H1 (cell line): ENCODE measurements at regions not wholly inside any gene's neighbourhood (a gene's known extent, or its start where the extent isn't known, plus 50 kb on each side); places are given as distances from the start of the nearest gene placed in this dataset.

ENCODE experiments used
- CTCF ChIA-PET: fragments of 300-600 bp; sonication (Branson Sonifier 250); formaldehyde crosslinking; loops from one replicate; lab custom pipeline; 2021; ENCODE audit not compliant: partially characterized antibody; lab: Charles Lee
- POLR2A ChIA-PET: fragments of 300-600 bp; sonication (Branson Sonifier 250); formaldehyde crosslinking; loops from one replicate; lab custom pipeline; 2021; ENCODE audit warnings: inconsistent platforms; ENCODE audit not compliant: partially characterized antibody; lab: Charles Lee
- DNase-seq, 2 experiments: peaks; one replicate each; pipeline versions ENCODE4 v3.0.0 to v3.0.0-alpha.2; 2010 to 2022; ENCODE audit warnings: low spot score in 2 of 2, low read depth in 1 of 2, mixed read lengths in 1 of 2
- FAIRE-seq: peaks from 2 replicates; lab custom pipeline; 2011; peaks lifted over from hg19 to GRCh38; lab: Jason Lieb, UNC
- H2AFZ ChIP-seq: 2 replicates; pipeline ENCODE4 v1.8.1; 2012; ENCODE audit warnings: low read length, inconsistent platforms
- H2AK5ac ChIP-seq: 2 replicates; pipeline ENCODE4 v1.6.1; 2013; ENCODE audit warnings: low read depth, low read length
- H2BK120ac ChIP-seq: replicated peaks from 2 replicates; pipeline ENCODE3; 2013; ENCODE audit warnings: low read depth, low read length, inconsistent platforms
- H2BK12ac ChIP-seq: 2 replicates; pipeline ENCODE4 v1.6.1; 2013; ENCODE audit warnings: low read depth, low read length
- H2BK15ac ChIP-seq: 2 replicates; pipeline ENCODE4 v1.6.1; 2013; ENCODE audit warnings: low read length
- H2BK20ac ChIP-seq: 2 replicates; pipeline ENCODE4 v1.6.1; 2013; ENCODE audit warnings: low read length
- H2BK5ac ChIP-seq: 2 replicates; pipeline ENCODE4 v1.6.1; 2013; ENCODE audit warnings: low read depth, low read length
- H3K14ac ChIP-seq: 2 replicates; pipeline ENCODE4 v1.6.1; 2013; ENCODE audit warnings: inconsistent platforms; ENCODE audit not compliant: insufficient read length
- H3K18ac ChIP-seq: 2 replicates; pipeline ENCODE4 v1.6.1; 2013; ENCODE audit warnings: low read length; ENCODE audit errors: extremely low read depth
- H3K23ac ChIP-seq: 2 replicates; pipeline ENCODE4 v1.6.1; 2013; ENCODE audit warnings: inconsistent platforms; ENCODE audit not compliant: insufficient read length
- H3K23me2 ChIP-seq: 2 replicates; pipeline ENCODE4 v1.6.1; 2013; ENCODE audit warnings: low read depth, low read length
- H3K27ac ChIP-seq: 2 replicates; pipeline ENCODE4 v1.6.1; 2011; ENCODE audit warnings: low read depth, low read length, inconsistent platforms
- H3K27me3 ChIP-seq, 4 experiments: replicated peaks in 1 of 4; 1 replicate in 1 of 4; 2 replicates in 3 of 4; pipeline versions ENCODE4 v1.6.1 to v1.8.1; 2011 to 2013; ENCODE audit warnings: low read length in 3 of 4, mild to moderate bottlenecking in 3 of 4, inconsistent platforms in 2 of 4, mixed read lengths in 2 of 4, moderate library complexity in 1 of 4; ENCODE audit not compliant: control insufficient read depth in 3 of 4, insufficient read depth in 3 of 4; ENCODE audit errors: extremely low read depth in 1 of 4
- H3K36me3 ChIP-seq, 4 experiments: 2 replicates each; pipeline versions ENCODE4 v1.6.1 to v1.8.1; 2011 to 2013; ENCODE audit warnings: mild to moderate bottlenecking in 4 of 4, low read length in 3 of 4, moderate library complexity in 2 of 4, control low read depth in 1 of 4, inconsistent platforms in 1 of 4; ENCODE audit not compliant: insufficient read depth in 4 of 4, control insufficient read depth in 2 of 4
- H3K4ac ChIP-seq: replicated peaks from 2 replicates; pipeline ENCODE3; 2013; ENCODE audit warnings: low read length, low read depth, mixed read lengths, inconsistent platforms; ENCODE audit not compliant: insufficient read length
- H3K4me1 ChIP-seq, 4 experiments: replicated peaks in 1 of 4; 1 replicate in 1 of 4; 2 replicates in 3 of 4; pipeline versions ENCODE4 v1.6.1 to v1.8.1; 2011 to 2013; ENCODE audit warnings: low read length in 3 of 4, inconsistent platforms in 2 of 4, mixed read lengths in 1 of 4; ENCODE audit not compliant: insufficient read depth in 4 of 4, control insufficient read depth in 3 of 4
- H3K4me2 ChIP-seq, 2 experiments: 2 replicates each; pipeline versions ENCODE4 v1.6.1 to v1.8.1; 2011 to 2013; ENCODE audit warnings: low read depth in 2 of 2, low read length in 2 of 2, control low read depth in 1 of 2, inconsistent platforms in 1 of 2, mild to moderate bottlenecking in 1 of 2; ENCODE audit not compliant: insufficient read depth in 1 of 2
- H3K4me3 ChIP-seq, 4 experiments: fragments of 200-600, 300-600 bp in 1 of 4; sonication (generic), shearing (Covaris generic), sonication (Bioruptor Twin) in 1 of 4; 2 replicates each; pipeline versions ENCODE4 v1.5.1 to v1.8.1; 2011 to 2016; ENCODE audit warnings: low read length in 4 of 4, low read depth in 3 of 4, control low read depth in 2 of 4, inconsistent platforms in 2 of 4, mild to moderate bottlenecking in 2 of 4, mixed read lengths in 1 of 4, moderate library complexity in 1 of 4; ENCODE audit not compliant: insufficient read depth in 2 of 4; ENCODE audit errors: extremely low read depth in 1 of 4
- H3K56ac ChIP-seq: replicated peaks from 2 replicates; pipeline ENCODE3; 2013; ENCODE audit warnings: low read depth, mild to moderate bottlenecking, mixed read lengths, low read length, inconsistent platforms; ENCODE audit not compliant: insufficient read length
- H3K79me1 ChIP-seq: 2 replicates; pipeline ENCODE4 v1.6.1; 2013; ENCODE audit warnings: low read depth, low read length, control low read depth
- H3K79me2 ChIP-seq, 2 experiments: 2 replicates each; pipeline versions ENCODE4 v1.6.1 to v1.8.1; 2012 to 2013; ENCODE audit warnings: low read length in 2 of 2, mild to moderate bottlenecking in 2 of 2, inconsistent platforms in 1 of 2; ENCODE audit not compliant: insufficient read depth in 2 of 2, control insufficient read depth in 1 of 2
- H3K9ac ChIP-seq, 4 experiments: replicated peaks in 1 of 4; 1 replicate in 1 of 4; 2 replicates in 3 of 4; pipeline versions ENCODE4 v1.6.1 to v1.8.1; 2011 to 2013; ENCODE audit warnings: low read depth in 3 of 4, low read length in 3 of 4, control low read depth in 2 of 4, mild to moderate bottlenecking in 2 of 4, moderate library complexity in 2 of 4, inconsistent platforms in 1 of 4; ENCODE audit errors: extremely low read depth in 1 of 4
- H3K9me3 ChIP-seq, 2 experiments: 2 replicates each; pipeline versions ENCODE4 v1.6.1 to v1.8.1; 2012 to 2013; ENCODE audit warnings: mild to moderate bottlenecking in 2 of 2, moderate library complexity in 2 of 2, control low read depth in 1 of 2, inconsistent platforms in 1 of 2, low read depth in 1 of 2, low read length in 1 of 2, mixed read lengths in 1 of 2; ENCODE audit not compliant: insufficient read depth in 2 of 2
- H4K20me1 ChIP-seq, 2 experiments: replicated peaks in 1 of 2; 2 replicates each; pipeline versions ENCODE3 to v1.8.1; 2011 to 2013; ENCODE audit warnings: inconsistent platforms in 2 of 2, low read length in 2 of 2, mild to moderate bottlenecking in 1 of 2; ENCODE audit not compliant: insufficient read depth in 2 of 2, control insufficient read depth in 1 of 2
- H4K5ac ChIP-seq: 2 replicates; pipeline ENCODE4 v1.6.1; 2013; ENCODE audit warnings: low read length, low read depth, mixed read lengths, inconsistent platforms; ENCODE audit not compliant: insufficient read length
- H4K8ac ChIP-seq: 2 replicates; pipeline ENCODE4 v1.8.0; 2013; ENCODE audit warnings: mild to moderate bottlenecking, moderate library complexity, low read length, inconsistent platforms; ENCODE audit not compliant: insufficient read depth; ENCODE audit errors: extremely low read depth
- H4K91ac ChIP-seq: replicated peaks from 2 replicates; pipeline ENCODE3; 2013; ENCODE audit warnings: low read length, mixed read lengths, inconsistent platforms; ENCODE audit not compliant: insufficient read length
- CBX5 ChIP-seq: fragments of 300-800, 300-1000 bp; sonication (generic); IDR thresholded peaks from 2 replicates; pipeline ENCODE4 v1.7.1; 2016; ENCODE audit warnings: antibody characterized with exemption, low read length, low read depth
- CHD1 ChIP-seq: IDR thresholded peaks from 2 replicates; pipeline ENCODE4 v1.6.1; 2012; ENCODE audit warnings: low read depth, low read length, improper control_type of control experiment
- CHD2 ChIP-seq: IDR thresholded peaks from 2 replicates; pipeline ENCODE4 v1.6.1; 2012; ENCODE audit warnings: low read length, improper control_type of control experiment
- CREB1 ChIP-seq: IDR thresholded peaks from 2 replicates; pipeline ENCODE4 v1.6.1; 2012; ENCODE audit warnings: inconsistent platforms
- EGR1 ChIP-seq: IDR thresholded peaks from 2 replicates; pipeline ENCODE4 v1.6.1; 2011; ENCODE audit warnings: low read depth, low read length, borderline replicate concordance
- GTF2F1 ChIP-seq: IDR thresholded peaks from 2 replicates; pipeline ENCODE4 v1.6.1; 2012; ENCODE audit warnings: low read depth, low read length, improper control_type of control experiment, borderline replicate concordance
- POU5F1 ChIP-seq: IDR thresholded peaks from 2 replicates; pipeline ENCODE4 v1.6.1; 2011; ENCODE audit warnings: low read depth, mild to moderate bottlenecking, low read length, moderate library complexity
- RBBP5 ChIP-seq: IDR thresholded peaks from 2 replicates; pipeline ENCODE4 v1.7.1; 2012; ENCODE audit warnings: low read depth, mild to moderate bottlenecking, inconsistent platforms, low read length, moderate library complexity, borderline replicate concordance
- RXRA ChIP-seq: IDR thresholded peaks from 2 replicates; pipeline ENCODE4 v1.6.1; 2011; ENCODE audit warnings: low read depth, mild to moderate bottlenecking, low read length, moderate library complexity; ENCODE audit not compliant: insufficient read depth
- SAP30 ChIP-seq: fragments of 300-600 bp; sonication (generic); IDR thresholded peaks from 2 replicates; pipeline ENCODE4 v1.7.1; 2012; ENCODE audit warnings: low read length, moderate library complexity, mild to moderate bottlenecking, inconsistent platforms; ENCODE audit not compliant: insufficient read depth, insufficient replicate concordance
- SIRT6 ChIP-seq: IDR thresholded peaks from one replicate; pipeline ENCODE4 v1.7.1; 2012; ENCODE audit warnings: low read length, inconsistent platforms
- TBP ChIP-seq: IDR thresholded peaks from 2 replicates; pipeline ENCODE4 v1.6.1; 2011; ENCODE audit warnings: low read depth, low read length, improper control_type of control experiment
- ZNF274 ChIP-seq: IDR thresholded peaks from 2 replicates; pipeline ENCODE4 v1.7.0; 2012; ENCODE audit warnings: low read length, borderline replicate concordance; ENCODE audit errors: extremely low read depth
- WGBS, 2 experiments: shearing (Covaris generic) in 1 of 2; methylation state at CpG; one replicate each; pipeline versions ENCODE4 v1.1.6 to v1.1.7; 2013 to 2015; ENCODE audit warnings: low lambda C conversion rate in 2 of 2, mixed read lengths in 2 of 2, inconsistent platforms in 1 of 2, low coverage in 1 of 2, missing lambda C conversion rate in 1 of 2; ENCODE audit not compliant: insufficient replicate concordance in 2 of 2, insufficient coverage in 1 of 2, insufficient read length in 1 of 2; ENCODE audit errors: extremely low coverage in 1 of 2, missing lambda C conversion rate in 1 of 2; 5-methylcytosine and 5-hydroxymethylcytosine counted together
- TF ChIP-seq, protein P1 (sequence below): IDR thresholded peaks from 2 replicates; pipeline ENCODE4 v1.6.1; 2012; ENCODE audit warnings: inconsistent platforms
- TF ChIP-seq, protein P2 (sequence below): IDR thresholded peaks from 2 replicates; pipeline ENCODE4 v1.6.1; 2012; ENCODE audit warnings: inconsistent platforms

DNA sequence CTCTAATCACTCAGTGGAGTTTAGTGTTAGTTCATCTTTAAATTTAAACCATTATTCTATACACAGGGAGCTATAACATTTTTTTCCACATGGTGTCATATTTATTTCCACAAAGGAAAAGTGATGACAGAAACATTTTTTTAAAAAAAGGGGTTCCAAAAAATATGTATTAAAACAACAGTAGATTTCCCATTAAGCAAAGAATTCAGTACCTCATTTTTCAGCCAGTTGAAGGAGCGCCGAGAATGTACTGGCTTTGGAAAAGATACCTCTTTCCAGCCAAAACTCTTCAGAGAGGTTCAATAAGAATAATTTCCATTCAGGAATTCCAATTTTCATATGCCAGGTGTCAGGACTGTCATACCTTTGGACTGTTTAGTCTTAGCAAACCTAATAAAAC is 250.5 kb upstream of the MEOX2 start:
- Histone ChIP-seq H3K79me1 (no peaks in the 10 kb centered on the region), H3K4ac (no peak overlapping the region), H2BK120ac (no peak overlapping the region), H2BK12ac (no peak overlapping the region), H3K79me2 (no peaks in the 10 kb centered on the region), H2BK5ac (no peak overlapping the region), H3K56ac (no peak overlapping the region), H3K14ac (no peak overlapping the region), H3K27ac (no peak overlapping the region), H3K23me2 (no peaks in the 10 kb centered on the region), H3K4me3 (no peak overlapping the region), H4K20me1 (no peaks in the 10 kb centered on the region), H3K9ac (no peak overlapping the region), H3K36me3 (no peaks in the 10 kb centered on the region), H4K91ac (no peak overlapping the region), H2BK20ac (no peak overlapping the region), H3K9me3 (no peaks in the 10 kb centered on the region), H3K23ac (no peak overlapping the region), H3K18ac (no peak overlapping the region), H4K8ac (no peak overlapping the region), H3K27me3 (no peaks in the 10 kb centered on the region), H4K5ac (no peak overlapping the region), H2BK15ac (no peak overlapping the region), H3K4me1 (no peaks in the 10 kb centered on the region), H3K4me2 (no peak overlapping the region), H2AK5ac (no peak overlapping the region), H2AFZ (no peak overlapping the region)
- POLR2A ChIA-PET, result no interaction called here
- DNase-seq (no peak), FAIRE-seq (no peak)
- WGBS, 2 experiments, result 92% methylated on average over 2 of the region's 2 CpGs; no CpG with 5 or more reads in 1 of the 2 experiments
- CTCF ChIA-PET, result interaction anchor here (0.7 kb wide), 1 partner anchor 18 kb away, joined by 3 read pairs; no protein-coding TSS in a partner anchor
- TF ChIP-seq POU5F1 (no peak), SIRT6 (no peak), RBBP5 (no peak), RXRA (no peak), TBP (no peak), CBX5 (no peak), EGR1 (no peak), SAP30 (no peak), CHD1 (no peak), ZNF274 (no peak), CHD2 (no peak), GTF2F1 (no peak), CREB1 (no peak)
- TF ChIP-seq, protein P1, sequence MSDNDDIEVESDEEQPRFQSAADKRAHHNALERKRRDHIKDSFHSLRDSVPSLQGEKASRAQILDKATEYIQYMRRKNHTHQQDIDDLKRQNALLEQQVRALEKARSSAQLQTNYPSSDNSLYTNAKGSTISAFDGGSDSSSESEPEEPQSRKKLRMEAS, result no peak
- TF ChIP-seq, protein P2, sequence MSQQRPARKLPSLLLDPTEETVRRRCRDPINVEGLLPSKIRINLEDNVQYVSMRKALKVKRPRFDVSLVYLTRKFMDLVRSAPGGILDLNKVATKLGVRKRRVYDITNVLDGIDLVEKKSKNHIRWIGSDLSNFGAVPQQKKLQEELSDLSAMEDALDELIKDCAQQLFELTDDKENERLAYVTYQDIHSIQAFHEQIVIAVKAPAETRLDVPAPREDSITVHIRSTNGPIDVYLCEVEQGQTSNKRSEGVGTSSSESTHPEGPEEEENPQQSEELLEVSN, result no peak
